Suprapubic skin (tissue), 4 donors: ENCODE measurements at regions not wholly inside any gene's neighbourhood (a gene's known extent, or its start where the extent isn't known, plus 50 kb on each side); places are given as distances from the start of the nearest gene placed in this dataset.

ENCODE experiments used
- DNase-seq, 2 donors: peaks; one replicate each; pipeline ENCODE4 v3.0.0-alpha.2; 2019; ENCODE audit warnings: low spot score in 2 of 2
- H3K27ac ChIP-seq: fragments of 200-600 bp; sonication (generic); one replicate; pipeline ENCODE4 v1.5.1; 2019
- H3K27me3 ChIP-seq: fragments of 200-600 bp; sonication (generic); one replicate; pipeline ENCODE4 v1.5.1; 2019
- H3K36me3 ChIP-seq: fragments of 200-600 bp; sonication (generic); one replicate; pipeline ENCODE4 v1.5.1; 2019
- H3K4me1 ChIP-seq: fragments of 200-600 bp; sonication (generic); one replicate; pipeline ENCODE4 v1.5.1; 2019
- H3K4me3 ChIP-seq: fragments of 200-600 bp; sonication (generic); one replicate; pipeline ENCODE4 v1.5.1; 2019; ENCODE audit warnings: mild to moderate bottlenecking
- H3K9me3 ChIP-seq: fragments of 200-600 bp; sonication (generic); one replicate; pipeline ENCODE4 v1.5.1; 2019
- EP300 ChIP-seq: sonication (generic); formaldehyde crosslinking; IDR thresholded peaks from one replicate; pipeline ENCODE4 v1.6.1; 2017; ENCODE audit warnings: antibody characterized with exemption
- POLR2A ChIP-seq, 2 donors: fragments of 450-650 bp; IDR thresholded peaks; one replicate each; pipeline ENCODE4 v1.6.1; 2017; ENCODE audit warnings: antibody characterized with exemption in 2 of 2, mild to moderate bottlenecking in 2 of 2, moderate library complexity in 2 of 2
- POLR2AphosphoS5 ChIP-seq, 3 donors: sonication (generic); formaldehyde crosslinking; IDR thresholded peaks; one replicate each; pipeline ENCODE4 v1.6.1; 2017; ENCODE audit warnings: antibody characterized with exemption in 3 of 3
- WGBS: methylation state at CpG from one replicate; pipeline ENCODE4 v1.1.5; 2018; 5-methylcytosine and 5-hydroxymethylcytosine counted together
- TF ChIP-seq, protein P1 (sequence below), 2 donors: fragments of 200-600 bp in 1 of 2; fragments of 450-650 bp in 1 of 2; sonication (generic) in 1 of 2; IDR thresholded peaks; one replicate each; pipeline ENCODE4 v1.5.1; 2016 to 2019; ENCODE audit warnings: antibody characterized with exemption in 2 of 2, mild to moderate bottlenecking in 1 of 2, moderate library complexity in 1 of 2

DNA sequence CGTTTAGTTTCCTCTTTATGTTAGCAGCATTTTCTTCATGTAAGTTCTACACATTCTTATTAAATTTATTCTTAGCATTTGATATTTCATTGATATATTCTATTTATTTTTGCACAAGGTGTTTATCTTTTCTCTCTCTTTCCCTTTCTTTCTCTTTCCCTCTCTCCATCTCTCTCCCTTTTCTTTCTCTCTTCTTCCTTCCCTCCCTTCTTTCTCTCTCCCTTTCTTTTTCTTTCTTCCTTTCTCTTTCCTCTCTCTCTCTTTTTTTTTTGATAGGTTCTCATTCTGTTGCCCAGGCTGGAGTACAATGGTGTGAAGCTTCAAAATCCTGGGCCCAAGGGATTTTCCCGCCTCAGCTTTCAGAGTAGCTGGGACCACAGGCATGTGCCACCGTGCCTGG is 176.4 kb downstream of the AXIN2 start:
- no peaks in the 10 kb centered on the region for H3K9me3 ChIP-seq
- H3K36me3 ChIP-seq: no peaks in the 10 kb centered on the region
- 93% methylated on average over 3 of the region's 3 CpGs for WGBS
- no peaks in the 10 kb centered on the region for H3K27me3 ChIP-seq
- H3K4me3 ChIP-seq: no peak overlapping the region
- no peak for DNase-seq
- no peak for TF ChIP-seq POLR2AphosphoS5 (IDR thresholded peaks at IDR 0.05)
- no peak for TF ChIP-seq EP300
- TF ChIP-seq POLR2A (IDR thresholded peaks at IDR 0.05): no peak
- TF ChIP-seq, protein P1, sequence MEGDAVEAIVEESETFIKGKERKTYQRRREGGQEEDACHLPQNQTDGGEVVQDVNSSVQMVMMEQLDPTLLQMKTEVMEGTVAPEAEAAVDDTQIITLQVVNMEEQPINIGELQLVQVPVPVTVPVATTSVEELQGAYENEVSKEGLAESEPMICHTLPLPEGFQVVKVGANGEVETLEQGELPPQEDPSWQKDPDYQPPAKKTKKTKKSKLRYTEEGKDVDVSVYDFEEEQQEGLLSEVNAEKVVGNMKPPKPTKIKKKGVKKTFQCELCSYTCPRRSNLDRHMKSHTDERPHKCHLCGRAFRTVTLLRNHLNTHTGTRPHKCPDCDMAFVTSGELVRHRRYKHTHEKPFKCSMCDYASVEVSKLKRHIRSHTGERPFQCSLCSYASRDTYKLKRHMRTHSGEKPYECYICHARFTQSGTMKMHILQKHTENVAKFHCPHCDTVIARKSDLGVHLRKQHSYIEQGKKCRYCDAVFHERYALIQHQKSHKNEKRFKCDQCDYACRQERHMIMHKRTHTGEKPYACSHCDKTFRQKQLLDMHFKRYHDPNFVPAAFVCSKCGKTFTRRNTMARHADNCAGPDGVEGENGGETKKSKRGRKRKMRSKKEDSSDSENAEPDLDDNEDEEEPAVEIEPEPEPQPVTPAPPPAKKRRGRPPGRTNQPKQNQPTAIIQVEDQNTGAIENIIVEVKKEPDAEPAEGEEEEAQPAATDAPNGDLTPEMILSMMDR (IDR thresholded peaks at IDR 0.05): no peak
- H3K27ac ChIP-seq: no peak overlapping the region
- H3K4me1 ChIP-seq: peaks cover 4% of the 10 kb centered on the region

DNA sequence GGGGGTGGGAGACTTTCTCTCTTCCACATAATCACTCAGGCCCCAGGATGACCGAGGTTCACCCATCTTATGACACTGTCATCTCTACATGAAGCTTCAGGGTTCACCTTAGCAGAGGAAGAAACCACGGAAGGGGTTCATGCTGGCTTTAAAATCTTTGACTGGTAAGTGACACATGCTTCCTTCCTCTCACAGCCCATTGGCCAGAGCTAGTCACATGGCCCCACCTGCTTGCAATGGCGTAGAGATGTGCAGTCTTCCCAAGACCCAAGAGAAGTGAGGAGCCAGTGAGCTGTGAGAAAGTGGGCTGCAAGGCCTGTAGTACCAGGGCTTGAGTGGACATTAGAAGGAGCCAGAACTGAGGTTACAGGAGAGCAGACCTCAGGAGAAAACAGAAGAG is 180.3 kb downstream of the AXIN2 start:
- Histone ChIP-seq H3K9me3 (no peaks in the 10 kb centered on the region), H3K27me3 (no peaks in the 10 kb centered on the region), H3K4me1 (no peaks in the 10 kb centered on the region), H3K27ac (no peak overlapping the region), H3K4me3 (no peak overlapping the region), H3K36me3 (no peaks in the 10 kb centered on the region)
- TF ChIP-seq EP300 (no peak), POLR2A (IDR thresholded peaks at IDR 0.05) (no peak), POLR2AphosphoS5 (IDR thresholded peaks at IDR 0.05) (no peak)
- TF ChIP-seq, protein P1 (IDR thresholded peaks at IDR 0.05): no peak
- DNase-seq: no peak
- 97% methylated on average over 3 of the region's 3 CpGs for WGBS

DNA sequence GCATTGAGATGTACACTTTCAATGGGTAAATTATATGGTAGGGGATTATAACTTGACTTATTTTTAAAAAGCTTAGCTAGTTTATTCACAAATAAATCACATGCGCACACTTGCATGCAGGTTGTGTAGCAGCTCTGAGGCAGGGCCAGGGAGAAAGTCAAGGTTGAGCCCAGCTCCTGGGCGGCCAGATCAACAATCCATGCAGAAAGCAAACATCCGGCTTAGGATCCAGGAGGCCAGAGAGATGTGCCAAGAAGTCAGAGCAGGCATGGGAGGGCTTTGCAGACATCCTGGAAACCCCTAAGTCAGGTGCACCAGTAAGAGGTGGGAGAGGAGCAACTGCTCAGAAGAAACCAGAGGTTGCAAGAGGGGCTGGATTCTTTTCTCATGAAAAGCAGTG is 186.5 kb downstream of the AXIN2 start:
- DNase-seq: no peak
- WGBS: 86% methylated on average over 3 of the region's 3 CpGs
- peaks cover under 1% of the 10 kb centered on the region for H3K27me3 ChIP-seq
- H3K36me3 ChIP-seq: no peaks in the 10 kb centered on the region
- TF ChIP-seq POLR2AphosphoS5 (IDR thresholded peaks at IDR 0.05): no peak
- TF ChIP-seq, protein P1 (IDR thresholded peaks at IDR 0.05): no peak
- TF ChIP-seq EP300: no peak
- no peak for TF ChIP-seq POLR2A (IDR thresholded peaks at IDR 0.05)
- H3K27ac ChIP-seq: no peak overlapping the region
- H3K9me3 ChIP-seq: no peaks in the 10 kb centered on the region
- H3K4me3 ChIP-seq: no peak overlapping the region
- H3K4me1 ChIP-seq: no peaks in the 10 kb centered on the region

DNA sequence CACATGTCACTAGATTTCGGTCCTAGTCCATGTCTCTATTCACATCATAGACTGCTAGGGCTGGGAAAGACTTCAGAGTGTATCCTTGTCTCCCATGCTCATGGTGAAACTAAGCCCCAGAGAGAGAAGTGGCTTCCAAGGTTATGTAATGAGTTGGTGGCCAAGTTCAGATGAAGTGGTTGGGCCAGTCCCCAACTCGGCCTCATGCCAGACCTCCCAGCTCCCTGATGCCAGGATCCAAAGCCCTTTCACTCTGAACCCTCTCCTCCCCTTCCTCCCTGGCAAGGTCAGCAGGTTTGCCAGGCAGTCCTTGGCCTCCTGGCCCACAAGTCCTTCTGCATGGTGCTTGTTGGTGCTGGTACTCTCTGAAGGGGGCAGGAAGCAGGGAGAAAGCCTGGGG is 189.7 kb downstream of the AXIN2 start:
- TF ChIP-seq, protein P1 (IDR thresholded peaks at IDR 0.05): no peak
- TF ChIP-seq POLR2AphosphoS5 (IDR thresholded peaks at IDR 0.05) (no peak), POLR2A (IDR thresholded peaks at IDR 0.05) (no peak), EP300 (no peak)
- no peak overlapping the region for H3K4me3 ChIP-seq
- 66% methylated on average over 2 of the region's 2 CpGs for WGBS
- no peaks in the 10 kb centered on the region for H3K36me3 ChIP-seq
- peaks cover 6% of the 10 kb centered on the region for H3K27me3 ChIP-seq
- H3K4me1 ChIP-seq: no peaks in the 10 kb centered on the region
- no peaks in the 10 kb centered on the region for H3K9me3 ChIP-seq
- DNase-seq: no peak
- no peak overlapping the region for H3K27ac ChIP-seq

DNA sequence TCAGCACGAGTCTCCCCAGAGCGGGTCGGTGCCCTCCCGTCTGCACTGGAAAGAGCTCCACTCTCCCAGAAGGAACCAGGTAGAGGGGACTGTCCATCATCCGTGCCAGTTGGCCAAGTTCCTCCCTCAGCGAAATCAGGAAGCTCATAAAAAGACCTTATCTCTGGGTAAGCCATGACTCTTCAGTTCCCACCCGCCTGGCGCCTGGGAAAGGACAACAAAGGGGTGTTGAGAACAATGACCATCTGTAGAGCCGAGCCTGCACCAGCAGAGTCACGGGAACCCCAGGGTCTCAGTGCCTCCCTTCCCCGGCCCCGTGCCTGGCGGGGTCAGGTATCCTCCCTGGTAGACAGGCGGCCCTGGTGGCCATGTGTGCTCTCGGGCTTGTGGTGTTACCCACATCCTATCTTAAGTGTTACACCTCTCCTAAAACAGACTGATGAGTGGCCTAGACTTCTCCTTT is 190.7 kb downstream of the AXIN2 start:
- WGBS: 82% methylated on average over 13 of the region's 15 CpGs

More for the DNA sequence above, 190.7 kb downstream of the AXIN2 start:
- no peak overlapping the region for H3K4me3 ChIP-seq
- no peak for TF ChIP-seq POLR2AphosphoS5 (IDR thresholded peaks at IDR 0.05)
- TF ChIP-seq, protein P1 (IDR thresholded peaks at IDR 0.05): no peak
- TF ChIP-seq POLR2A (IDR thresholded peaks at IDR 0.05): no peak
- TF ChIP-seq EP300: no peak
- no peaks in the 10 kb centered on the region for H3K36me3 ChIP-seq
- H3K27ac ChIP-seq: no peak overlapping the region
- DNase-seq: no peak
- H3K4me1 ChIP-seq: no peaks in the 10 kb centered on the region
- H3K9me3 ChIP-seq: no peaks in the 10 kb centered on the region
- peaks cover 6% of the 10 kb centered on the region for H3K27me3 ChIP-seq
